A549 (cell line): ENCODE measurements at regions not wholly inside any gene's neighbourhood (a gene's known extent, or its start where the extent isn't known, plus 50 kb on each side); places are given as distances from the start of the nearest gene placed in this dataset.

Experiments
- ATAC-seq, 2 experiments: fragments of 200-7000 bp in 1 of 2; fragments of >200 bp in 1 of 2; cut with Nextera tagmentation in 1 of 2; cut with Tn5 transposase in 1 of 2; 3 replicates each; pipeline versions ENCODE4 v1.8.0 to v1.9.1; 2018 to 2020; ENCODE audit warnings: mild to moderate bottlenecking in 1 of 2, moderate library complexity in 1 of 2
- CTCF ChIA-PET: fragments of 300-600 bp; sonication (Branson Sonifier 250); formaldehyde crosslinking; extraction: SDS; loops from one replicate; lab custom pipeline; 2021; ENCODE audit warnings: antibody characterized with exemption, inconsistent platforms; lab: Yijun Ruan, JAX
- POLR2A ChIA-PET: fragments of 350-600 bp; formaldehyde crosslinking; extraction: SDS; loops from one replicate; lab custom pipeline; 2021; ENCODE audit warnings: antibody characterized with exemption, inconsistent platforms; lab: Yijun Ruan, JAX
- DNase-seq, 2 experiments: peaks; one replicate each; pipeline versions ENCODE4 v3.0.0 to v3.0.0-alpha.2; 2011 to 2016; ENCODE audit warnings: low read depth in 1 of 2, low spot score in 1 of 2
- FAIRE-seq: peaks from 2 replicates; lab custom pipeline; 2011; peaks lifted over from hg19 to GRCh38; lab: Jason Lieb, UNC
- H3K27ac ChIP-seq, 2 experiments: fragments of >200 bp; sonication (Bioruptor Twin); formaldehyde crosslinking; 3 replicates each; pipeline ENCODE4 v1.5.1; 2016 to 2017
- H3K4me1 ChIP-seq: fragments of >200 bp; sonication (Bioruptor Twin); formaldehyde crosslinking; 3 replicates; pipeline ENCODE4 v1.6.1; 2016
- H3K4me2 ChIP-seq: fragments of >200 bp; sonication (Bioruptor Twin); formaldehyde crosslinking; 3 replicates; pipeline ENCODE4 v1.6.1; 2016
- H3K4me3 ChIP-seq: fragments of >200 bp; sonication (Bioruptor Twin); formaldehyde crosslinking; 3 replicates; pipeline ENCODE4 v1.5.1; 2016
- H3K9me3 ChIP-seq: fragments of >200 bp; sonication (Bioruptor Twin); formaldehyde crosslinking; 3 replicates; pipeline ENCODE4 v1.6.1; 2016
- ATOH8 ChIP-seq: fragments of 250-450 bp; sonication (Bioruptor Pico); IDR thresholded peaks from 2 replicates; pipeline ENCODE4 v1.5.0; 2020; ENCODE audit warnings: low read depth, mild to moderate bottlenecking, moderate library complexity
- BHLHE40 ChIP-seq: IDR thresholded peaks from 2 replicates; pipeline ENCODE4 v1.6.1; 2012; ENCODE audit warnings: low read depth, low read length, inconsistent platforms
- CBX2 ChIP-seq: fragments of 200-600 bp; sonication (generic); IDR thresholded peaks from 2 replicates; pipeline ENCODE4 v1.6.1; 2016; ENCODE audit warnings: low read depth, mild to moderate bottlenecking, borderline replicate concordance
- CEBPB ChIP-seq, 2 experiments: fragments of >200 bp in 1 of 2; sonication (Bioruptor Twin) in 1 of 2; formaldehyde crosslinking in 1 of 2; IDR thresholded peaks; 2 replicates each; pipeline ENCODE4 v1.6.1; 2012 to 2016
- CHD4 ChIP-seq: fragments of 200-600 bp; sonication (generic); IDR thresholded peaks from 2 replicates; pipeline ENCODE4 v1.6.1; 2016; ENCODE audit warnings: antibody characterized with exemption, mild to moderate bottlenecking, borderline replicate concordance
- EHMT2 ChIP-seq: fragments of 200-600 bp; sonication (generic); IDR thresholded peaks from 2 replicates; pipeline ENCODE4 v1.6.1; 2016; ENCODE audit warnings: antibody characterized with exemption, low read depth, mild to moderate bottlenecking, moderate library complexity
- FOSL2 ChIP-seq, 2 experiments: fragments of 450-650 bp in 1 of 2; fragments of >200 bp in 1 of 2; sonication (Bioruptor Twin) in 1 of 2; formaldehyde crosslinking; IDR thresholded peaks; 2 replicates each; pipeline versions ENCODE4 v1.5.0 to v1.6.1; 2016 to 2020; ENCODE audit warnings: mild to moderate bottlenecking in 1 of 2, moderate library complexity in 1 of 2
- FOXS1 ChIP-seq: fragments of 250-450 bp; sonication (Bioruptor Pico); IDR thresholded peaks from 2 replicates; pipeline ENCODE4 v1.5.0; 2020; ENCODE audit warnings: mild to moderate bottlenecking, moderate library complexity
- GATA3 ChIP-seq: IDR thresholded peaks from 2 replicates; pipeline ENCODE4 v1.6.1; 2012; ENCODE audit warnings: borderline replicate concordance
- HES2 ChIP-seq: fragments of >200 bp; sonication (Bioruptor Twin); formaldehyde crosslinking; IDR thresholded peaks from 2 replicates; pipeline ENCODE4 v1.6.1; 2016
- HOXA7 ChIP-seq: fragments of 250-450 bp; sonication (Bioruptor Pico); IDR thresholded peaks from 2 replicates; pipeline ENCODE4 v1.5.0; 2020; ENCODE audit warnings: mild to moderate bottlenecking, moderate library complexity
- HOXB13 ChIP-seq: fragments of 250-450 bp; sonication (Bioruptor Pico); IDR thresholded peaks from 2 replicates; pipeline ENCODE4 v1.5.0; 2020; ENCODE audit warnings: low read depth, mild to moderate bottlenecking, moderate library complexity
- JUNB ChIP-seq: fragments of >200 bp; sonication (Bioruptor Twin); formaldehyde crosslinking; IDR thresholded peaks from 2 replicates; pipeline ENCODE4 v1.6.1; 2016
- KDM5A ChIP-seq: fragments of 200-600 bp; sonication (generic); IDR thresholded peaks from 2 replicates; pipeline ENCODE4 v1.6.1; 2016; ENCODE audit warnings: antibody characterized with exemption, mild to moderate bottlenecking
- MAFK ChIP-seq: fragments of 450-650 bp; IDR thresholded peaks from 2 replicates; pipeline ENCODE4 v1.6.1; 2014; ENCODE audit not compliant: partially characterized antibody
- MYC ChIP-seq: IDR thresholded peaks from 2 replicates; pipeline ENCODE4 v1.6.1; 2012; ENCODE audit warnings: mild to moderate bottlenecking, inconsistent platforms, low read length, improper control_type of control experiment, borderline replicate concordance
- NPAS2 ChIP-seq: fragments of 250-450 bp; sonication (Bioruptor Pico); IDR thresholded peaks from 2 replicates; pipeline ENCODE4 v1.8.0; 2022; ENCODE audit warnings: mild to moderate bottlenecking, moderate library complexity, borderline replicate concordance
- POLR2A ChIP-seq: IDR thresholded peaks from 2 replicates; pipeline ENCODE4 v1.6.1; 2012; ENCODE audit warnings: mild to moderate bottlenecking, low read length
- RAD21 ChIP-seq, 2 experiments: fragments of >200 bp in 1 of 2; sonication (Bioruptor Twin) in 1 of 2; formaldehyde crosslinking in 1 of 2; IDR thresholded peaks in 1 of 2; conservative IDR thresholded peaks in 1 of 2; 2 replicates in 1 of 2; 3 replicates in 1 of 2; pipeline ENCODE4 v1.6.1; 2012 to 2018; ENCODE audit warnings: inconsistent platforms in 1 of 2
- RCOR1 ChIP-seq: fragments of 150-350 bp; IDR thresholded peaks from 2 replicates; pipeline ENCODE4 v1.6.1; 2014; ENCODE audit warnings: antibody characterized with exemption, low read length, low read depth
- SMC3 ChIP-seq: fragments of >200 bp; sonication (Bioruptor Twin); formaldehyde crosslinking; IDR thresholded peaks from 3 replicates; pipeline ENCODE4 v1.6.1; 2018; ENCODE audit warnings: inconsistent platforms
- SREBF2 ChIP-seq: fragments of 450-650 bp; IDR thresholded peaks from 2 replicates; pipeline ENCODE4 v1.6.1; 2014; ENCODE audit warnings: mild to moderate bottlenecking, moderate library complexity
- TFCP2L1 ChIP-seq: fragments of 250-450 bp; sonication (Bioruptor Pico); IDR thresholded peaks from 2 replicates; pipeline ENCODE4 v1.5.0; 2021; ENCODE audit warnings: mild to moderate bottlenecking
- USF2 ChIP-seq: fragments of 450-650 bp; IDR thresholded peaks from 2 replicates; pipeline ENCODE4 v1.6.1; 2014; ENCODE audit warnings: antibody characterized with exemption
- ZC3H11A ChIP-seq: fragments of 450-650 bp; IDR thresholded peaks from 2 replicates; pipeline ENCODE4 v1.6.1; 2014; ENCODE audit warnings: antibody characterized with exemption, mild to moderate bottlenecking
- ZSCAN20 ChIP-seq: fragments of 250-450 bp; sonication (Bioruptor Pico); IDR thresholded peaks from 2 replicates; pipeline ENCODE4 v1.8.0; 2022; ENCODE audit warnings: mild to moderate bottlenecking, moderate library complexity
- WGBS: methylation state at CpG from one replicate; pipeline ENCODE4 v1.1.6; 2017; ENCODE audit errors: missing lambda C conversion rate; 5-methylcytosine and 5-hydroxymethylcytosine counted together
- TF ChIP-seq, protein P1 (sequence below): fragments of 150-350 bp; IDR thresholded peaks from 2 replicates; pipeline ENCODE4 v1.6.1; 2014; ENCODE audit warnings: low read depth, mild to moderate bottlenecking, low read length

DNA sequence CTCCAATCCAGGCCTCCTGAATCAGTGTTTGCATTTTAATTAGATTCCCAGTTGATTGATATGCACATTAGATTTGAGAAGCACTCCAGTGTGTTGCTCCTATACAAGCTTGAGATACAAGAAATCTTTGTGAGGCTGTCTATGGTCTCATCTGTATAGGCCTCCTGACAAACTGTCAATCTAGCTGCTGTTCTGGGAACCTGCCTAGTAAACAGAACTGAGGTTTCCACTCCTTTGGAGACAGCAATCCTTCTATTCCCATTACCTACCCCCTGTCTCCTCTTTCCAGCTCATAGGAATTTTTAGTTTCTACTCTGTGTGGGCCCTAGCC is 306.1 kb upstream of the EMCN start:
- Histone ChIP-seq H3K4me3 (no peak overlapping the region), H3K4me2 (peak overlapping the region; percentile 55; the same call in 2 of the 3 replicates), H3K27ac (no peak overlapping the region), H3K4me1 (peaks cover 15% of the 10 kb centered on the region), H3K9me3 (no peaks in the 10 kb centered on the region)
- CTCF ChIA-PET = no interaction called here
- POLR2A ChIA-PET = interaction anchor here (1.0 kb wide), 1 partner anchor 17 kb away, joined by 3 read pairs; no protein-coding TSS in a partner anchor
- TF ChIP-seq HES2 = no peak
- no peak for TF ChIP-seq CBX2
- TF ChIP-seq KDM5A = no peak
- ATAC-seq (no peak), FAIRE-seq (no peak), DNase-seq (no peak)

GRCh38 chr4:100823066-100823992 is 305.5 kb upstream of the EMCN start:
- ChIA-PET CTCF (no interaction called here), POLR2A (interaction anchor here (1.0 kb wide), 1 partner anchor 17 kb away, joined by 3 read pairs; no protein-coding TSS in a partner anchor)
- H3K9me3 ChIP-seq = no peaks in the 10 kb centered on the region
- peak in 1 of 2 experiments; percentile 39 for DNase-seq
- no peak for TF ChIP-seq HES2
- no peak for TF ChIP-seq EHMT2
- peak; percentile 31 for TF ChIP-seq MAFK
- TF ChIP-seq GATA3 = no peak
- TF ChIP-seq ZC3H11A = no peak
- TF ChIP-seq JUNB = peak; percentile 27; the same call in 1 of the 2 replicates
- TF ChIP-seq NPAS2 (CRISPR knock-in tag) = no peak
- TF ChIP-seq POLR2A = no peak
- TF ChIP-seq TFCP2L1 = no peak
- no peak for TF ChIP-seq FOXS1 (CRISPR knock-in tag)
- TF ChIP-seq MYC = no peak
- no peak for TF ChIP-seq SMC3
- no peak for TF ChIP-seq HOXA7
- no peak for TF ChIP-seq SREBF2
- TF ChIP-seq ZSCAN20 = no peak
- no peak for TF ChIP-seq FOSL2 (IDR thresholded peaks at IDR 0.05)
- 0 out of 2 replicates have a peak, but pooled peaks have one; percentile 5 for TF ChIP-seq FOSL2 (CRISPR knock-in tag; IDR thresholded peaks at IDR 0.05)
- TF ChIP-seq CEBPB (IDR thresholded peaks at IDR 0.05) = no peak
- no peak for TF ChIP-seq CHD4
- TF ChIP-seq CBX2 = no peak
- TF ChIP-seq RCOR1 = no peak
- peak overlapping the region; percentile 55 for H3K4me2 ChIP-seq
- ATAC-seq = peak; percentile 34 to 73; a peak in 4 of 6 replicates
- no peak overlapping the region for H3K4me3 ChIP-seq
- WGBS = 39% methylated on average over 4 of the region's 4 CpGs
- H3K27ac ChIP-seq = no peak overlapping the region
- peaks cover 15% of the 10 kb centered on the region for H3K4me1 ChIP-seq
- no peak for FAIRE-seq

DNA sequence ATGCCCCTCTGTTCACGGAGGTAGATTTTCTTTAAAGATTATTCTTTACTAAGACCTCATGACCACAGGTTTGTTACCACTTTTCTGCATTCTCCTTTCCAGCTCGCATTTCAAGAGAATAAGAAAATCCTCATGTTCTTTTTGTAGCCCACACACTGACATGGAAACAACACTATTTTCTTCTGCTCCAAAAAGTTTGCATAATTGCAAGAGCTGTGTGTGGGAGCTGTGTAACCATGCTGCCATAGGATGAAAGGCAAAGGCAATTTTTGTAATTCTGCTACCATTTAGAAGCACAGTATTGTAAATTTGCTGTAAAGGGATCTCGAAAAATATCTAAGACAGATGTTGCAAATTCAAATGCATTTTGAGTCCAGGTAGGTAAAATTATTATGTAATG is 302.4 kb upstream of the EMCN start:
- no peak for ATAC-seq
- Histone ChIP-seq H3K27ac (no peak overlapping the region), H3K4me1 (peaks cover 15% of the 10 kb centered on the region), H3K9me3 (no peaks in the 10 kb centered on the region), H3K4me2 (no peak overlapping the region), H3K4me3 (no peak overlapping the region)
- POLR2A ChIA-PET = no interaction called here
- FAIRE-seq = no peak
- CTCF ChIA-PET = interaction anchor here (0.8 kb wide), 1 partner anchor 22 kb away, joined by 3 read pairs; no protein-coding TSS in a partner anchor
- WGBS = 77% methylated on average over 3 of the region's 3 CpGs
- TF ChIP-seq GATA3 (no peak), NPAS2 (CRISPR knock-in tag) (no peak), HES2 (no peak), ZSCAN20 (no peak), POLR2A (no peak), RAD21 (conservative IDR thresholded peaks at IDR 0.05 in 1 of 2, IDR thresholded peaks at IDR 0.05 in 1 of 2) (no peak), ATOH8 (no peak), BHLHE40 (no peak), TFCP2L1 (no peak), USF2 (no peak), HOXB13 (no peak), RCOR1 (no peak)
- TF ChIP-seq, protein P1, sequence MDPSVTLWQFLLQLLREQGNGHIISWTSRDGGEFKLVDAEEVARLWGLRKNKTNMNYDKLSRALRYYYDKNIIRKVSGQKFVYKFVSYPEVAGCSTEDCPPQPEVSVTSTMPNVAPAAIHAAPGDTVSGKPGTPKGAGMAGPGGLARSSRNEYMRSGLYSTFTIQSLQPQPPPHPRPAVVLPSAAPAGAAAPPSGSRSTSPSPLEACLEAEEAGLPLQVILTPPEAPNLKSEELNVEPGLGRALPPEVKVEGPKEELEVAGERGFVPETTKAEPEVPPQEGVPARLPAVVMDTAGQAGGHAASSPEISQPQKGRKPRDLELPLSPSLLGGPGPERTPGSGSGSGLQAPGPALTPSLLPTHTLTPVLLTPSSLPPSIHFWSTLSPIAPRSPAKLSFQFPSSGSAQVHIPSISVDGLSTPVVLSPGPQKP = no peak
- no peak for DNase-seq
